Peyer's patch (tissue), 4 donors: ENCODE measurements at regions not wholly inside any gene's neighbourhood (a gene's known extent, or its start where the extent isn't known, plus 50 kb on each side); places are given as distances from the start of the nearest gene placed in this dataset.
"Not testable (repeated sequence)": the region's sequence is repeated elsewhere in the genome, so short reads cannot be mapped to it uniquely, and the experiment has no call there.

ENCODE experiments used
- POLR2A ChIP-seq, 2 donors: fragments of 450-650 bp; IDR thresholded peaks; one replicate each; pipeline ENCODE4 v1.5.1; 2017; ENCODE audit warnings: antibody characterized with exemption in 2 of 2, mild to moderate bottlenecking in 2 of 2, moderate library complexity in 2 of 2
- TF ChIP-seq, protein P1 (sequence below), 6 experiments: fragments of 450-650 bp in 4 of 6; fragments of 200-600 bp in 2 of 6; sonication (generic) in 1 of 6; IDR thresholded peaks; one replicate each; pipeline ENCODE4 v1.5.1; 2017 to 2019; ENCODE audit warnings: antibody characterized with exemption in 6 of 6, mild to moderate bottlenecking in 3 of 6, moderate library complexity in 1 of 6

DNA sequence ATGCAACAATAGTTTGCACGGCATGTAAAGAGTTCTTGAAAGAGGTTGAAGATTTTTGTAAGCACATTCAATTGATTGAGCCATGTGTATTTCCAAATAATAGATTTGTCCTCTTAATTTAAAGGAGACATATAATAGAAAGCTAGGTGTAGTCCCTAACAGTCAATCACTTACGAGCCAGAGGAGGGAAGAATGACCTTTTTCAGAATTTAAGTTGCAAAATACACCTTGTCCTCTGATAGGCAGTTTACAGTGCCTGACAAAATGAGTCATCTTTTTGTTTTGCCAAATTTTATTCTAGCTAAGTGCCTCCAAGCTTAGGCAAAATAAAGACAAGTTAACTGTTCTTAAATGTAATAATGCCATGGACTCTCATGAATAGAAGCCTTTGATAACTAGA is 88.3 kb upstream of the GOLGA6L4 start:
- TF ChIP-seq, protein P1, sequence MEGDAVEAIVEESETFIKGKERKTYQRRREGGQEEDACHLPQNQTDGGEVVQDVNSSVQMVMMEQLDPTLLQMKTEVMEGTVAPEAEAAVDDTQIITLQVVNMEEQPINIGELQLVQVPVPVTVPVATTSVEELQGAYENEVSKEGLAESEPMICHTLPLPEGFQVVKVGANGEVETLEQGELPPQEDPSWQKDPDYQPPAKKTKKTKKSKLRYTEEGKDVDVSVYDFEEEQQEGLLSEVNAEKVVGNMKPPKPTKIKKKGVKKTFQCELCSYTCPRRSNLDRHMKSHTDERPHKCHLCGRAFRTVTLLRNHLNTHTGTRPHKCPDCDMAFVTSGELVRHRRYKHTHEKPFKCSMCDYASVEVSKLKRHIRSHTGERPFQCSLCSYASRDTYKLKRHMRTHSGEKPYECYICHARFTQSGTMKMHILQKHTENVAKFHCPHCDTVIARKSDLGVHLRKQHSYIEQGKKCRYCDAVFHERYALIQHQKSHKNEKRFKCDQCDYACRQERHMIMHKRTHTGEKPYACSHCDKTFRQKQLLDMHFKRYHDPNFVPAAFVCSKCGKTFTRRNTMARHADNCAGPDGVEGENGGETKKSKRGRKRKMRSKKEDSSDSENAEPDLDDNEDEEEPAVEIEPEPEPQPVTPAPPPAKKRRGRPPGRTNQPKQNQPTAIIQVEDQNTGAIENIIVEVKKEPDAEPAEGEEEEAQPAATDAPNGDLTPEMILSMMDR (IDR thresholded peaks at IDR 0.05): not testable (repeated sequence)
- not testable (repeated sequence) for TF ChIP-seq POLR2A (IDR thresholded peaks at IDR 0.05)
